Fibroblast of skin of right biceps (primary cell): ENCODE measurements at regions not wholly inside any gene's neighbourhood (a gene's known extent, or its start where the extent isn't known, plus 50 kb on each side); places are given as distances from the start of the nearest gene placed in this dataset.

Source experiments
- DNase-seq: peaks from one replicate; pipeline ENCODE4 v3.0.0-alpha.2; 2013

GRCh38 chr16:80489173-80489572, 51.6 kb upstream of the DYNLRB2 start:
- no peak for DNase-seq

GRCh38 chr16:80488167-80488566, 52.6 kb upstream of the DYNLRB2 start:
- DNase-seq, result no peak

GRCh38 chr16:80480664-80481063, 60.1 kb upstream of the DYNLRB2 start:
- no peak for DNase-seq

- no peak for DNase-seq
These were observed 63.0 kb upstream of the DYNLRB2 start for GRCh38 chr16:80477838-80478237.

- no peak for DNase-seq
These were observed 72.8 kb upstream of the DYNLRB2 start for GRCh38 chr16:80468029-80468428.

- peak; percentile 58 for DNase-seq
These were observed 74.5 kb upstream of the DYNLRB2 start for GRCh38 chr16:80466024-80466987.

- no peak for DNase-seq
These were observed 76.9 kb upstream of the DYNLRB2 start for GRCh38 chr16:80463751-80464495.

GRCh38 chr16:80463326-80463725, 77.5 kb upstream of the DYNLRB2 start:
- no peak for DNase-seq

GRCh38 chr16:80462917-80463316, 77.9 kb upstream of the DYNLRB2 start:
- DNase-seq, result no peak

GRCh38 chr16:80460988-80461387, 79.8 kb upstream of the DYNLRB2 start:
- no peak for DNase-seq

- peak; percentile 60 for DNase-seq
These were observed 80.8 kb upstream of the DYNLRB2 start for GRCh38 chr16:80459966-80460365.

GRCh38 chr16:80459331-80459777, 81.4 kb upstream of the DYNLRB2 start:
- peak; percentile 87 for DNase-seq

- DNase-seq, result no peak
These were observed 82.9 kb upstream of the DYNLRB2 start for GRCh38 chr16:80457871-80458270.

- DNase-seq, result no peak
These were observed 86.0 kb upstream of the DYNLRB2 start for GRCh38 chr16:80454802-80455201.

GRCh38 chr16:80449392-80449791, 91.4 kb upstream of the DYNLRB2 start:
- DNase-seq, result no peak

GRCh38 chr16:80447241-80447640, 93.6 kb upstream of the DYNLRB2 start:
- DNase-seq, result peak; percentile 4

GRCh38 chr16:80442779-80443178, 98.0 kb upstream of the DYNLRB2 start:
- no peak for DNase-seq

- DNase-seq, result no peak
These were observed 98.9 kb upstream of the DYNLRB2 start for GRCh38 chr16:80441935-80442334.

GRCh38 chr16:80440667-80441066, 100.1 kb upstream of the DYNLRB2 start:
- no peak for DNase-seq

GRCh38 chr16:80437707-80438106, 103.1 kb upstream of the DYNLRB2 start:
- no peak for DNase-seq

- DNase-seq, result no peak
These were observed 104.3 kb upstream of the DYNLRB2 start for GRCh38 chr16:80436510-80436909.

- DNase-seq, result peak; percentile 3
These were observed 107.2 kb upstream of the DYNLRB2 start for GRCh38 chr16:80433623-80434022.

GRCh38 chr16:80427795-80428194, 113.0 kb upstream of the DYNLRB2 start:
- no peak for DNase-seq
